ENCODE measurements at regions not wholly inside any gene's neighbourhood (a gene's known extent, or its start where the extent isn't known, plus 50 kb on each side); places are given as distances from the start of the nearest gene placed in this dataset.

DNA sequence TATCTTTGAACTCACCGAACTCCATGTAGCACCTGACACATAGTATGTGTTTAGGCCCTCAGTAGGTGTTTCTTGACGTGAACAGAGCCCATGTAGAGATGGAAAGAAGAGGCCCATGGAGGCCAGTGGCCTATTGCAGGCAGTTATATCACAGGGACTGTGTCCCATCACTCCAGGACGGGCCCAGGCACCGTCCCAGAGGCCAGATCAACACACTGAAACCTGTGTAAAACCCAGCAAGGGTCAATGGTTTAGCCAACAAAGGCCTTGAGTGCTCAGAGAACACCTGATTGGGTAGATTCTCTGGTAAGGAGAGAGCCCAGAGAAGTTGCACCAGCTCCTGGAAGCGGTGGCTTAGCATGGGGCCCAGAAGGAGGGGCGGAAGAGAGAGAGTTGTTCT is 82.8 kb downstream of the INHBB start:
- no peak for DNase-seq

DNA sequence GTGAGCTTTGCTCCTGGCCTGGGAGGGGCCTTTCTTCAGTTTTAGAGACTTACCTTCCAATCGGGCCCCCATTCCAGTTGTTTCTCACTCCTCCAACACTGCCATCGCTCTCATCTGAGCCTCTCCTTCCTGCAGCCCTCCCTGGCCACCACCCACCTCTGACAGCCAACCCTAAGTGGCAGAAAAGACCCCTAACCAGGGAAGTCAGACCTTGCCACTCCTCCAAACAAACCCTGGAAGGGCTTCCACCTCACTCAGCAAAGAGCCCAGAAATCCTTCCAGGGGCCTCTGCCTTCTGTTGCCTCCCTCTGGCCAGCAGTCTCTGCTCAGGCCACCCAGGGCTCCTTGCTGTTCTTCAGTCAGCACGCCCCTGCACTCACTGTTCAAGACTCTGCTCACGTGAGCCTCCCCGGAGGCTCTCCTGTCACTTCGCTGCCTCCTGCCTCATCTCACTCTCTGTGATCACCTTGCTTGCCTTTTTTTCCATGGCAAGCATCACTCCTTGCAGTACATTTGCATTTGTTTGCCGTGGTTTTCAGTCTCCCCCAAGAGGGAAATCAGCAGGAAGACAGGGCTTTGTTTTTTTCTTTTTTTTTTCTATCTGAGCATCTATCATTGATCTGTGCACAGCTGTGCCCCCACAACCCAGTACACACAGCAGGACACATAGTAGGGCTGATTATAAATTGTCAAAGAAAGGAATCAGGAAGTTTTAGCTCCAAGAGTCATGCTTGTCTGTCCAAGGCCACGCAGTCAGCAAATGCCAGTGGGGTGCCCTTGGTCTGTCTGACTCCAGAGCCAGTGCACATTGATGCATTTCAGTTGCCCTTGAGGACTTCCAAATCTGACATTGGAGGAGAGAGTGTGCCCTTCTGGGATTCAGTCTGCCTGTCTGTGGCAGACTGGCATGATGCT is 83.9 kb downstream of the INHBB start:
- DNase-seq: no peak

DNA sequence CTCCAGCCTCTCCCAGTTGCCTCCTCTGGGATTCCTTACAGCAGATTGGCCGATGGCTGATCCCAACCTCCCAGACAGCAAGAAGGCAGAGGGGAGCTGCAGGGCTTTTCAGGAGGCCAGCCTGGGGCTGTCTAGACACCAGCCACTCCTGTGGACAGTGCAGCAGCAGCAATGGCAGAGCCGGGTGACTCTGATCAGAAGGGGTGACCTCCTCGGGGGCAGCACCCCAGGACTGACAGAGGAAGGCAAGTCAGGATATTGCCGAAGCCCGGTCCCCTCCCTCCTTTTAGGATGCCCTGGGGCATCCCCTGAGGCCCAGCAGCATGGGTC is 84.5 kb downstream of the INHBB start:
- no peak for DNase-seq

DNA sequence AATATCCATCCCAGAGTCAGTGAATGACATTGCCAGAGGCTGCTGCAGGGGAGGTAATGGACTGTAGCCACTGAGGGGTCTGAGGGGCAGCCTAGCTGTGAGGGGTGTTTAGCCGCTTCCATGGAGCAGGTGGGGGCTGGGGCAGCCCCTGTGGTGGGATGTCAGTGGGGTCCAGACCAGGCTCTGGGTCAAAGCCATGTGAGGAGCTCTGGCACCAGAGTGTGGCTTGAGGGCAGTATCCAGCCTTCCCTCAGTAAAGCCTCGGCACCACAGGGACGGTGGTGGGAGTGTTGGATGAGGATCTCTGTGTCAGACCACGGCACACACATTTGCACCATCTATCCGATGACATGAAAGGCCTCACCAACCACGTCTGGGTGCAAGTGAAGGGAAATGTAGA is 85.0 kb downstream of the INHBB start:
- DNase-seq: no peak

DNA sequence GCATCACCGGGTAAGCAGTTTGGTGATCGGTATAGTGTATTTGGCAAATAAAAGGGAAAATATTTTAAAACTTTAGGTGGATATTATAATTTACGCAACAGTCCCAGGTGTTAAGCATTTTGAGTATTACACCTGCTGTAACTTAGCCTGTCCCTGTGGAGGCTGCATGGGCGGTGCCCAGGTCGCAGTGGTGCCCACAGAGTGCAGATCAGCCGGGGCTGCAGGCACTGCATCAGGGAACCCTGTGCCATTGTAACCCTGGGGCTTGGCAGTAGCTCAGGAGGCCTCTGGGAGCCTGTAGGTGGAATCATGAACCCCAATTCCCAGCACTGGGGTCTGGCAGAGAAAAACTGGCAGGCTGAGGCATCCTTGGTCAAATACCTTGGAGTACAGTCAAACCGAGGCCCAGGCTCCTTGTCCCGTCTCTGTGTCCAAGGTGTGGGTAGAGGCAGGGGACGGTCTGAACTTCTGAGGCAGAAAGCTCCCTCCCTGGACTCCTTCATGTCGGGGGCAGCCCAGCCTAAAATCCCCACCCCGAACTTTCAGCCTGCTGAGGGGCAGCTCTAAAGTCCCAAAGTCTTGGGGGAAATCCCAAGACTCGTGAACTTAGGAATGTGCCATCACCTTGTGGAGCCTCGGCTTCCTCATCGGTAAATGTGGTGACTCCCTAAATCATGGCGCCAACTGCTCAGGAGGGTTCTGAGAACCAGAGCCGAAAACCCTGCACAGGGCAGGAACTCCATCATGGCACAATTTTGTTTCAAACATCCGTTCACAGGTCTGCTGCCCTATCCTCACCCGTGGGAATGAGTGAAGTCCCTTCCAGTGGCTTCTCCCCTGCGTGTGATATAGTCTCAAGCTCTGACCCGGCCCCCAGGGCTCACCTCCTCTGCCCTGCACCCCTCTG is 85.7 kb downstream of the INHBB start:
- no peak for DNase-seq

DNA sequence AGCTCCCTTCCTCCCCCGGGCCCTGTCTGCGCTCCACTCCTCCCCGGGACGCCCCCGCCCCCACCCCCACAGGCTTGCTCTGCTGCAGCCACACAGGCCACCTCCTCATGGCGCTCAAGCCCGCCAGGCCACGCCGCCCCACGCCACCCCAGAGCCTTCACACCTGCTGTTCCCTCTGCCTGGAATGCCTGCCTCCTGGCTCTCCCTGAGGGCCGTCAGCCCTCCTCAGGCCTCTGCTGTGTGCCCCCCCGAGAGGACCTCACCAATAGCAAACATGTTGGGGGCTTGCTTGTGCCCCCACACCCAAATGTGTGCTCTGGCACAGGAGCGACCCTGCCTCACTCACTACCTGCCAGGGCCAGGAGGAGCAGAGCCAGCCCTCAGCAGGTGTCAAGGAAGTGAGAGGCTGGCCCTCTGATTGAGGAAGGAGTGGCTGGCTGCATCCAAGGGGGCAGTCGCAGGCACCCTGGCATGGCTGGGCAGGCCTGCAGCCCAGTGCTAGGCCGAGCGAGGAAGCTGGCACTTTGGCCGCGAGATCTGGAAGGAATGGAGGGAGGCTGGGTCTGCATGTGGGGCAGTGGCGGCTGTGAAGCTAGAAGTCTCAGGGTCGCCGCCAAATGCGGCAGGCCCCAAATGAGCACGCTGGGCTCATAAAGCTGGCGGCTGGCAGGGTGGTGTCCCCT is 86.5 kb downstream of the INHBB start:
- DNase-seq: no peak

DNA sequence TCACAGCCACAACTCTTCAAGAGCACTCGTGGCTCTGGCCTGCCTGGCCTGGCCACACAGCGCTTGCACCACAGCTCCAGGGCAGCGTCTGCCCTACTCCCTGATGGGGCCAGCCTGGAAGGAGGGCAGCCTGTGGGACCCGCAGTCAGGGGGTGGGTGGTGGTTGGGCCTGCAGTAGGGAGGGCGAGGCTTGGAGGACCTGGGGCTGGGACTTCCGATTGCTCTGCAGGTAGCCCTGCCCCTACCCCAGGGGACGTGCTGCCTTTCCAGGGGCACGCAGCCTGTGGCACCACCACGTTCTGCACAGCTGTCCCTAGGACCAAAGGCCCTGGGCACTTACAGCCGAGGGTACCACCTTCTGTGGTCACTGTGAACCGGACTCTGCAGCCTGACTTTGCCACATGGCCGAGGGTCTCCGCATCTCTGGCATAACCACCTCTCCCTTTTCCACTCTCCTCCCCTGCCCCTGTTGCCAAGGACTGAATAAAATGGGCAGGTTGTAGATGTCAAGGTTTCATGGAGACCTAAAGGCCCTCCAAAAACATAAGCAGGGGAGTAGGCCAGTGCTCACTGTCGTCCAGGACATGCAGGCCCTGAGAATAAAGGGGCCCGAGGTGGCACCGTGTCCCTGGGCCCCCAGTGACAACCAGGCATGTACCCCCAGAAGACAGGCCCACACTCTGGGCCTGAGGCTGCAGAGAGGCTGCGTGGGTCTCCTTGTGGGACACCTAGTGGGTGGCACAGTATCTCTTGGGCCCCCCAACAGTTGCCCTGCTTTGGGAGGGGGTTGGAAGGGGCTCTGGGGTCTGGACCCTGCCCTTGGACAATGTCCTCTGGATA is 87.3 kb downstream of the INHBB start:
- DNase-seq: no peak

DNA sequence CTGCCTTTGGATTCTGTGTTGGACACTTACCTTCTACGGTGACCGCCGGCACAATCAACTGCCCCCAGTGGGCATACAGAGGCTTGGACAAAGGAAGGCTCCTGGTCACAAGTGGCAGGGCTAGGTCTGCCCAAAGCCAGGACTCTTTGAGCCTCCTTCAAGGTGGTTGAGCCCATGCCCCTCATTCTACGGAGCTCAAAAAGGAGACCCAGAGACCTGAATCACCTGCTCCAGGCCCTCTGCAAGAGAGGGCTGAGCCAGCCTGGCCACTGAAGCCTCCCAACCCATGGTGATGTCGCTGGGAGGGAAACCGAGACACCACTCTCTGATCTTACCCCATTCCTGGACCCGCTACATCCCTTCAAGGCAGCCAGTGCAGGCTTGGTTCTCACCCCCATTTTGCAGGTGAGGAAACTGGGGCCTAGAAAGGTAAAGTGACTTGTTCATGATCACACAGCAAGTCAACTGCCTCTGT is 87.9 kb downstream of the INHBB start:
- no peak for DNase-seq

DNA sequence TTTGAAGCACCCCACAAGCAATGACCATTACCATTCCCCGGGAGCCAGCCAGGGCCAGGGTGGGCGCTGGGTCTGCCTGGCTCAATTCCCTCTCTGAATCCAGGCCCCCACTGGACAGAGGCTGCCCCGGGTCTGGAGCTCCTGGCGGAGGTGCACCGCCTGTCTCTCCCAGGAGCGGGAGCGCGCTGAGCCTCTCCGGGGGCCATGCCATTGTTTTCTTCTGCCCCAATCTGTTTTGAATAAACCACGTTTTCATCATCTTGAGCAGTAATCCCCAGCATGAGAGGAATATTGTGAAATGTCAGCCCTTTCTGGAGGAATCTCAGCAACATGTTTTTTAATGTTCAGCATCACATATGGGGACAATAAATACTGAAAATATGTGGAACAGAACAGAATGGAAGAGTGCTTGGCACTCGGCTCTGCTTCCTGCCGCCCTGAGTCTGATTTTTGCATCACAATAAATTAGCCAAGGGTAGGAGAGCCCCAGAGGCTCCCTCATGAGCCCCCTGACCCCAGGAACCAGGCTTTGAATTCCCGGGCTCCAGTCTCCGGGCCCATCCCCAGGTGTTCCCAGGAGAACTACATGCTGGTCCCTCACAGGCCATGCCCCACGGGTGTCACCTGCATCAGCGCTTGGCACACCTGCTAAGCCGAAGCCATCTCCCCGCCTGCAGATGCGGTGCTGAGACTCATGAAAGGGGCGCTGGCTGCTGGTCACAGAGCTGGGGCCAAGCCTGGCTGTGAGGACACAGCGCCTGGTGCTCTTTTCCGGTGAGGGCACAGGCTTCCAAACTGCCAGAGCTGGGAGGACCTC is 88.8 kb downstream of the INHBB start:
- no peak for DNase-seq

DNA sequence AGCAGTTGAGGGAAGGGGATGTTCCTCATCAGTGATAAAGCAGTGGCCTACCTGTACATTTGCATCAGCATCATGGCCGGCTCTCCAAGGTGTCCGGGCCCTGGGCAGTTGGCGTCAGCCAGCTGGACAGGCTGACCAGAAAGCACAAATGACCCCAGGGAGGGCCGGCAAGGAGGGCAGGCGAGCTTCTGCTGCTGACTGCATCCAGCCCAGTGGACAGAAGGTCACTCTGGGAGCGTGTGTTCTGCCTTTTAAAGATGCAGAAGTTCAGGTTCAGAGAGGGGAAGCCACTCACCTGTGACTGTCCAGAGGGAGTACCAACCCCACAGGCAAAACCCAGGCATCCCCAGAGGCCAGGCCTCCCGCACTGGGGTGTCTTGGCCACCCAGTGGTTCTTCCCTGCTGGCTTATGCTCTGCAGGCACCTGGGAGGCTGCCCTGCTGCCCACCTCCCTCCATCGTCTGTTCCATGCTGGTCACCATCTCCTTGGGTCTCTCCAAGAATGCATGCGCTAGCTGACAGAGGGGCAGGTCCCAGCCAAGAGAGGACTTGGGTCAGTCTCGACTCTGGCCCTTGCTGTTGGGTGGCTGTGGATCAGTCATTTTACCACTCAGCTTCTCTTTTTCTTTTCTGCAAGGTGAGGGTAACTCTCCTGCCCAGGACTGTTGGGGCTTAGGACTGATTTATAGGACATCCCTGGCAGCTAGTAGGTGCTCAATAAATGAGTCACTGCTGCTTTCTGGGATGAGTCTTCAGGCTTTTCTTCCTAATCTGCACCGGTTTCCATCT is 89.9 kb downstream of the INHBB start:
- no peak for DNase-seq

DNA sequence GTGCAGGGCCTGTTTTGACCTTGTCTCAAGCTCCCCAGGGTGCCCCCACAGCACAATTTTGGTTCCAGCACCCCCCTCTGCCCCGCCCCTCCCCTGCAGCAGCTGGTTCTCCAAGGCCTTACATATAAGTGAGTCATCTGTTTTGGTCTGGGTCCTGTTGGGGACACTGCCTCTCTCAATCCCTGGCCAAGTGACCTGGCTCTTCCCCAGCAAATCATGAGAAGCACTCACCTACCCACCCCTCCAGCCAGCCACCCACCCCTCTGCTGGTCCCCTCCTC is 90.5 kb downstream of the INHBB start:
- no peak for DNase-seq

DNA sequence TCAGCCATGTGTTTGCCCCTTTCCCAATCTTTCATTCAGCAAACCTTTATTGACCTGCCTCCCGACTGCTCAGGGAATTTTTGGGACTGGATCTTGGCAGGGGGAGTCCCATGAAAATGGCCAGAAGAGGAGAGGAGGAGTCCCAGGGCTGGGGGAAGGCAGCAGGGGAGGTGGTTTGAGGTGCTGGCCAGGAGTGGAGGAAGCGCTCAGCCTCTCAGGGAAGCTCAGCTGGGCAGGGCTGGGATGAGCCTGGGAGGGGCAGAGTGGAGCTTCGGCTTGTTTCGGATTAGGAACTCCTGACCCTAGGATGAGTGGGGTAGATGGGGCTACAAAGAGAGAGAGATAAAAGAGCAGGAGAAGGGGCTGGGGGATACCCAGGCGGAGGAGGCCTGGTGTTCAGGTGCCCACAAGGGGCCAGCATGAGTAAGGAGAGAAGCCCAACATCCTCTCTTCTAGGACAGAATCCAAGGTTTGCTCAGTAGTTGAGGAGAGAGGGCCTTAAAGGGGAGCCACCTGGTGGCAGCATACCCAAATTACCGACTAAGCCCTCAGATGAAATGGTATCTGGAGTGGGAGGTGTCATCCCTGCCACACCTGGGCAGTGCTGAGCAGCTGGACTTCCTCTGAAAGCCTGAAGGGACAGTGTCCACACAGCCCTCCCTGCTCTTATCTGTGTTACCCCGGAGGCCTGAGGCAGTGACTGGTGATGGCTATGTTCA is 91.1 kb downstream of the INHBB start:
- no peak for DNase-seq

DNA sequence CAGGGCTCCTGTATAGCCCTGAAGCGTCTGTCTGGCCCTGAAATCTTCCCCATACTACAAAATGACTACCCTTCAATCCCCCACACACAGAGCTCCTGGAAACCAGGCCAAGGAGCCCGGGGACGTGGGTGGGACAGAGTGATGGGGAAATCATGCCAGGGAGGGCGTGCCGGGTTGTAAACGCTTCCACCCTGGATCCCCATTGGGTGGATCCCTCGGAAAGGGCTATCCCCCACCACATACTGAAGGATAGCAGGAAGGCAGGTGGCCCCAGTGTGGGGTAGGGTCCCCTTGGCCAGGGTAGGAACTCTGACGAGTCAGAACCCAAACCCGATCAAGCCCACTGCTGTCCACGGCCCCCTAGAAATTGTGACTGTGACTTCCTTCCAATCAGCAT is 91.7 kb downstream of the INHBB start:
- DNase-seq: no peak

DNA sequence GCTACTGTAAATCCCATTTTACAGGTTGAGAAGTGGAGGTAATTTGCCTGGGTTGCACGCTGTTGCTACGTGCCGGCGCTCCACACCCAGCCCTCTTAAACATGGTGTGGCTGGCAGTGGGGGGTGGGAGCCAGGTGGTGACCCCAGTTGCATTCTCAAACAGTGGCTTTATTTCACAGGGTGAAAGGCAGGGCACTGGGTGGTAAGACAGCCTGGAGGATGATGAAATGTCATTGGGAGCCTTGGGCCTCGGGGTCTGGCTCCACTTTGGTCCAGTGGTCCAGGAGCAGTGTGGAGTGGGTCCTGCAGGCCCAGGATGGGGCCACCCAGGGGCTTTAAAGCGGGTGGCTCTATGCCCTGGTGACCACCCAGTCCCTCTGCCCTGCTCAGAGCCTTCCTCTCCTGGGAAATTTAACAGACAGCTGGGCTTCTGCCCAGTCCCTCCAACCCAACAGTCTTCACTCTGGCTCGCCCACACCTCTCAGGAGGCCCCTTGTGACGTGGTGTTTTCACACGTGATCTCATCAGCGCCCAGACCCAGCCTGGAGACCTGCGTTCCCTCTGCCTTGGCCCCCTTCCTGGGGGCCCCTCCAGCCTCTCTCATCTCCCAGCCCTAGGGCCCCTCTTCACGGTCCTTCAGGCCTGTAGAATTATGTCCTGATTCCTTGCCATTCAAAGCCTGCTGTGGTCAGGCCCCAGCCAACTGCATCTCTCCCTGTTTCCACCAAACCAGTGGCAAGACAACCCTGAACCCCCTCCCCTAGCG is 92.5 kb downstream of the INHBB start:
- DNase-seq: no peak

DNA sequence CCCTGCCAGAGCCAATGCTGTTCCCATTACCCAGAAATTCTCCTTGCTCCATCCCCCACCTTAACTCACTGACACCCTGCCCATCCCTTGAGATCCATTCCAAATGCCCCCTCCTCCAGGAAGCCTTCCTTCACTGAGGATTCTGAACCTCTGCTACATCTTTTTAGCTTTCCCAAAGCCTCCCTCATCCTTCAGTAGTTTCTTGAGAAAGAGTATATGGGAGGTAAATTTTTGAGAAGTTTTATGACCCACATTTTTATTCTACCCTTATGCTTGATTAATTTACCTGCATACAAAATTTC is 93.1 kb downstream of the INHBB start:
- no peak for DNase-seq

DNA sequence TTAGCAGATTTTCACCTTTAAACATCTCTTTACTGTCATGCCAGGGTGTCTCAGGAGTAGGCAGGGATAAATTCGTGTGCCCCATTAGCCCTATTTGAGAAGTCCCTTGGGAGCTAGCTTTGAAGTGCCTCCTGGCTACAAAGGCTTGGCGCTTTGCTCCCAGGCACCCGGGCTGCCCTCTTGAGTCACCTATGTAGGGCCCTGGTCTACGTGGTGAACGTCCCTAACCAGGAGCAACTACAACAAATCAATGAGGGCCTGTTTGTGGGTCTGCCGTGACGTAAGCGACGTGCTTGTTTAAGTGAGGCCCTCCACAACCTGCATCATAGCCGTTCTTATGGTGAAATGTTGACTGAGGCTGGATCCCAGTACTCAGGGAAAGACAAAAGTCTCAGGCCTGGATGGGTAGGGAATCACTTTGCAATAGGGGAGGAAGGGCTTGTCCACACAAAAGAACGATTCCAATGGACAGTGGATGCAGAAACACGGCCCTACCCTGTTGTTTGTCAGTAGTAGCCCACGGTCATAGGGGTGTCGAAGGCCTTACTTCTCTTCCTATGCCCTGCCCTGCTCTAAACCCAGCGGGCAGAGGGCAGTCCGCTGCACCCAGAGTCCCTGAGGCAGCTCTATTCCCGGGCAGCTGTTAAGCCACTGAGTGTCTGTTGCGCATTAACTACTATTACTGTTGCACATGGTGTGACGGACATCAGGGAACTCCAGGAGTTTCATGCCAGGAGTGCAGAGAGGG is 93.9 kb downstream of the INHBB start:
- no peak for DNase-seq

DNA sequence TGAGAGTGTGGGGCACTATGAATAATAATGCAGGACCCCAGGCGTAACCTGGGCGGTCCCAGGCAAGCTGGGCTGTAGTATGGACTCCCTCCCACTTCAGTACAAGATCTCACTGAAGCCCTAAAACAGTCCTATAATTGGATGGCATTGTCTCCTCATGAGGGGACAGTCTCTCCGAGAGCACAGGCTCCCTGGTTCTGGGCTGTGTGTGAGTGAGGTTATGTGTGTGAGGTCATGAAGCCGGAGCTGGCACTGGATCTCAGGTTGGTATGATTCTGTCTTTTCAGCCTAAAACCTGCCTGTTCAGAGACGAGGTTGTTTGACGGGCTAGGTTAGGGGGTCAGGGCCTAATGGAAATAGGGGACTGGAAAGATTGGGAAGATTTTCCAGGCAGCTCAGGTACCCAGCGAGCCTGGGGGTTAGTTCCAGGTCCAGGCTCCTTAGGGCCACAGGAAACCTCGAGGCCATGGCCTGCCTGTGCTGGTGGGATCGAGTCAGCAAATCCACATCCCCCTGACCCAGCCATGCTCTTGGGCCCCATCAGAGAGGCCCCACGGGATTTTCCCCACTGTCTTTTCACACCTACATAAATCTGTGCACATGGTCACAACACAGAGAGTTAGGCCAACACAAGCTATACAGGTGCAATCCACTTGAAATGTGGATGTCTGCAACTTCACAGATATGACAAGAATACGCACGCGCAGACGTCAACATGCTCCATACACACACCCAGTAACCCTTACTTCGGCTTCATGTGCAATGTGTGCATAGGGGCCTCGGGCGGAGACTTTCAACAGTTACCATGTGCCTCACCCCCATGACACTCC is 94.8 kb downstream of the INHBB start:
- DNase-seq: no peak

DNA sequence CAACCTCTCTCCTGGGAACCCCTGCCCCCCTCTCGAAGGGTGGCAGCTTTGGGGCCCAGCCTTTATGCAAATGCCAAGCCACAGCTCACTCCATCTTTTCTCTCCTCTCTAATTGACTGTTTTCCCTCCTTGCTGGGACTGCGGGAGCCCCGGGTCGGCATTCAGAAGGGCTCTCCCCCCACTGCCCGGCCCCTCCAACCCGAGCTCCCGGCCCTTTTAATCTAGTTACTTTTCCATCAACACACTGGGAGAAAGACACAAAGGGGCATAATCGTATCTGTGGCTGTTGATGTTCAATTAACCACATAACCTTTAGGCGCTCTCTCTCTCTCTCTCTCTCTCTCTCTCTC is 95.4 kb downstream of the INHBB start:
- DNase-seq: no peak
